GM23338 (cell line): ENCODE measurements at regions not wholly inside any gene's neighbourhood (a gene's known extent, or its start where the extent isn't known, plus 50 kb on each side); places are given as distances from the start of the nearest gene placed in this dataset.

ENCODE experiments used
- ATAC-seq: fragments of 200-7000 bp; cut with Tn5 transposase; 3 replicates; pipeline ENCODE4 v1.9.1; 2020
- DNase-seq: peaks from one replicate; pipeline ENCODE4 v3.0.0-alpha.2; 2015; ENCODE audit warnings: low spot score
- H2AFZ ChIP-seq: fragments of 200-600 bp; sonication (generic); 2 replicates; pipeline ENCODE4 v1.8.0; 2016; ENCODE audit warnings: antibody characterized with exemption, mild to moderate bottlenecking, moderate library complexity
- H3F3A ChIP-seq: fragments of 200-600 bp; sonication (generic); replicated peaks from 2 replicates; pipeline ENCODE4 v1.8.0; 2017; ENCODE audit warnings: antibody characterized with exemption, mixed run types, low read depth
- H3K27ac ChIP-seq: fragments of 200-600 bp; sonication (generic); 2 replicates; pipeline ENCODE4 v1.6.1; 2016; ENCODE audit warnings: low read depth
- H3K27me3 ChIP-seq: fragments of 200-600 bp; sonication (generic); 2 replicates; pipeline ENCODE4 v1.8.0; 2016; ENCODE audit warnings: mild to moderate bottlenecking, mixed run types, moderate library complexity; ENCODE audit not compliant: insufficient read depth
- H3K36me3 ChIP-seq: fragments of 200-600 bp; sonication (generic); 2 replicates; pipeline ENCODE4 v1.8.0; 2016; ENCODE audit warnings: mild to moderate bottlenecking; ENCODE audit not compliant: insufficient read depth
- H3K4me1 ChIP-seq: fragments of 200-600 bp; sonication (generic); 2 replicates; pipeline ENCODE4 v1.8.0; 2016; ENCODE audit warnings: mild to moderate bottlenecking, moderate library complexity; ENCODE audit not compliant: insufficient read depth
- H3K4me2 ChIP-seq: fragments of 200-600 bp; sonication (generic); 2 replicates; pipeline ENCODE4 v1.7.1; 2017; ENCODE audit warnings: mixed run types
- H3K4me3 ChIP-seq: fragments of 200-600 bp; sonication (generic); 2 replicates; pipeline ENCODE4 v1.6.1; 2016; ENCODE audit warnings: mixed run types
- H3K79me2 ChIP-seq: fragments of 200-600 bp; sonication (generic); replicated peaks from 2 replicates; pipeline ENCODE4 v1.8.0; 2017; ENCODE audit warnings: mild to moderate bottlenecking; ENCODE audit not compliant: insufficient read depth
- H3K9me2 ChIP-seq: fragments of 200-600 bp; sonication (generic); 2 replicates; pipeline ENCODE4 v1.8.0; 2017; ENCODE audit not compliant: insufficient read depth
- H4K20me1 ChIP-seq: fragments of 200-600 bp; sonication (generic); replicated peaks from 2 replicates; pipeline ENCODE4 v1.8.0; 2017; ENCODE audit warnings: mild to moderate bottlenecking; ENCODE audit not compliant: insufficient read depth
- H3K27ac Mint-ChIP-seq: 2 replicates; pipeline ENCODE4 v1.8.0; 2020; ENCODE audit warnings: inconsistent platforms, mild to moderate bottlenecking, moderate library complexity, mixed read lengths
- H3K27me3 Mint-ChIP-seq: 3 replicates; pipeline ENCODE4 v1.8.0; 2022; ENCODE audit warnings: low read depth, mild to moderate bottlenecking, moderate library complexity, mixed read lengths, inconsistent platforms; ENCODE audit not compliant: insufficient read depth, poor library complexity
- H3K36me3 Mint-ChIP-seq: 3 replicates; pipeline ENCODE4 v1.8.0; 2021; ENCODE audit warnings: low read depth, mild to moderate bottlenecking, inconsistent platforms, moderate library complexity, mixed read lengths
- H3K4me1 Mint-ChIP-seq: 3 replicates; pipeline ENCODE4 v1.8.0; 2020; ENCODE audit warnings: mild to moderate bottlenecking, inconsistent platforms, mixed read lengths
- H3K4me3 Mint-ChIP-seq: 3 replicates; pipeline ENCODE4 v1.8.0; 2021; ENCODE audit warnings: moderate library complexity, mild to moderate bottlenecking, inconsistent platforms, mixed read lengths
- H3K9me3 Mint-ChIP-seq: 3 replicates; pipeline ENCODE4 v1.8.0; 2020; ENCODE audit warnings: moderate library complexity, mild to moderate bottlenecking, inconsistent platforms, mixed read lengths
- CREB1 ChIP-seq: fragments of 250-450 bp; sonication (Bioruptor Pico); IDR thresholded peaks from 2 replicates; pipeline ENCODE4 v1.5.0; 2020; ENCODE audit warnings: low read depth, mild to moderate bottlenecking, moderate library complexity
- EZH2 ChIP-seq: fragments of 200-600 bp; sonication (generic); IDR thresholded peaks from one replicate; pipeline ENCODE4 v1.8.0; 2017; ENCODE audit warnings: antibody characterized with exemption, mild to moderate bottlenecking, low read depth; ENCODE audit not compliant: unreplicated experiment
- JUNB ChIP-seq: IDR thresholded peaks from one replicate; pipeline ENCODE4 v1.6.1; 2016; ENCODE audit warnings: antibody characterized with exemption; ENCODE audit not compliant: unreplicated experiment
- NANOG ChIP-seq: IDR thresholded peaks from 2 replicates; pipeline ENCODE4 v1.6.1; 2016; ENCODE audit warnings: antibody characterized with exemption, borderline replicate concordance
- POLR2AphosphoS5 ChIP-seq: IDR thresholded peaks from 2 replicates; pipeline ENCODE4 v1.6.1; 2016; ENCODE audit warnings: antibody characterized with exemption, low read depth
- STAT1 ChIP-seq: IDR thresholded peaks from one replicate; pipeline ENCODE4 v1.6.1; 2016; ENCODE audit warnings: antibody characterized with exemption; ENCODE audit not compliant: unreplicated experiment
- ZNF114 ChIP-seq: fragments of 250-450 bp; sonication (Bioruptor Pico); IDR thresholded peaks from 2 replicates; pipeline ENCODE4 v1.5.0; 2020; ENCODE audit warnings: mild to moderate bottlenecking, moderate library complexity
- ZNF331 ChIP-seq: fragments of 250-450 bp; sonication (Bioruptor Pico); IDR thresholded peaks from 2 replicates; pipeline ENCODE4 v1.5.0; 2020; ENCODE audit warnings: low read depth, mild to moderate bottlenecking, moderate library complexity
- TF ChIP-seq, protein P1 (sequence below): IDR thresholded peaks from 2 replicates; pipeline ENCODE4 v1.6.1; 2016; ENCODE audit warnings: antibody characterized with exemption
- TF ChIP-seq, protein P2 (sequence below): fragments of 250-450 bp; sonication (Bioruptor Pico); IDR thresholded peaks from 2 replicates; pipeline ENCODE4 v1.5.0; 2020; ENCODE audit warnings: mild to moderate bottlenecking, moderate library complexity
- TF ChIP-seq, protein P3 (sequence below), 2 experiments: fragments of 200-600 bp in 1 of 2; sonication (generic) in 1 of 2; conservative IDR thresholded peaks; 2 replicates each; pipeline versions ENCODE4 v1.5.1 to v1.6.1; 2016 to 2017; ENCODE audit warnings: antibody characterized with exemption in 2 of 2, low read depth in 2 of 2, mild to moderate bottlenecking in 2 of 2, moderate library complexity in 1 of 2
- TF ChIP-seq, protein P4 (sequence below): IDR thresholded peaks from one replicate; pipeline ENCODE4 v1.6.1; 2018; ENCODE audit warnings: antibody characterized with exemption; ENCODE audit not compliant: unreplicated experiment

DNA sequence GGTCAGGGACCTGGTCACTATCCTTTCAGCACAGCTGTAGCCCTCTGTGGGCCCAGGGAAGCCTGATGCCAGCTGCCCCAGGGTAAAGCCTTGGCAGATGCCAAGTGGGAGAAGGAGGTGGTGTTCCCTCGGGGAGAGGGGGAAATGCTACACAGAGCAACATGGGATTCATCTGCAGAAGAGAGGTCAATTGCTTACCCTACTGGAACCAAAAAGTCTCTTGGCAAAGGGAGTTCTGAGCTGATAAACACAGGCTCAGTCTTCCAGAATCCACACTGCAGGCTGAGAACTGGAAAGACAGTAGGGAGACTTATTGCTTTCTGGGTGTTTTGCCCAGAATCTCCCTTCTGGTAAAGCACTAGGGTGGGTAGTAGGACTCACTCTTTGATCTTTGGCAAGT lies 100.1 kb upstream of the NEO1 start (continued):
- TF ChIP-seq, protein P1, sequence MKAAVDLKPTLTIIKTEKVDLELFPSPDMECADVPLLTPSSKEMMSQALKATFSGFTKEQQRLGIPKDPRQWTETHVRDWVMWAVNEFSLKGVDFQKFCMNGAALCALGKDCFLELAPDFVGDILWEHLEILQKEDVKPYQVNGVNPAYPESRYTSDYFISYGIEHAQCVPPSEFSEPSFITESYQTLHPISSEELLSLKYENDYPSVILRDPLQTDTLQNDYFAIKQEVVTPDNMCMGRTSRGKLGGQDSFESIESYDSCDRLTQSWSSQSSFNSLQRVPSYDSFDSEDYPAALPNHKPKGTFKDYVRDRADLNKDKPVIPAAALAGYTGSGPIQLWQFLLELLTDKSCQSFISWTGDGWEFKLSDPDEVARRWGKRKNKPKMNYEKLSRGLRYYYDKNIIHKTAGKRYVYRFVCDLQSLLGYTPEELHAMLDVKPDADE = no peak
- TF ChIP-seq ZNF114 = no peak

DNA sequence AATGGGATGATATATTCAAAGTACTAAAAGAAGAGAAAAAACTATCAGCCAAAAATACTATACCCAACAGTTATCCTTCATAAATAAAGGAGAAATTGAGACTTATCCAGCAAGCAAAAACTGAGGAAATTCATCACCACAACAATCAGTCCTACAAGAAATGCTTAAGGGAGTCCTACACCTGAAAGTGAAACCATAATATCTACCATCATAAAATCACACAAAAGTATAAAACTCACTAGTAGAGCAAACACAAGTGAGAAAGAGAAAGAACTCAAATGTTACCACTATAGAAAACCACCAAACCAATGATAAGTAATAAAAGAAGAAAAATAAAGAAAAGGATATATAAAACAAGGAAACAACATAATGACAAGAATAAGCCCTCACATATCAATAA lies 103.6 kb upstream of the NEO1 start:
- H3K27me3 Mint-ChIP-seq = peaks cover 5% of the 10 kb centered on the region
- ATAC-seq (no peak), DNase-seq (no peak)
- H3K36me3 Mint-ChIP-seq = no peaks in the 10 kb centered on the region
- Histone ChIP-seq H3F3A (no peaks in the 10 kb centered on the region), H3K4me3 (no peak overlapping the region), H3K36me3 (no peaks in the 10 kb centered on the region), H3K4me2 (no peak overlapping the region), H3K27ac (no peak overlapping the region), H3K79me2 (no peaks in the 10 kb centered on the region), H4K20me1 (no peaks in the 10 kb centered on the region), H3K27me3 (no peaks in the 10 kb centered on the region), H3K4me1 (no peaks in the 10 kb centered on the region), H2AFZ (no peak overlapping the region), H3K9me2 (no peaks in the 10 kb centered on the region)
- no peaks in the 10 kb centered on the region for H3K4me1 Mint-ChIP-seq
- H3K9me3 Mint-ChIP-seq = no peaks in the 10 kb centered on the region
- no peak overlapping the region for H3K4me3 Mint-ChIP-seq
- no peak overlapping the region for H3K27ac Mint-ChIP-seq
- TF ChIP-seq EZH2 (no peak), CREB1 (CRISPR knock-in tag) (no peak), ZNF331 (CRISPR knock-in tag) (no peak), JUNB (no peak), POLR2AphosphoS5 (no peak), ZNF114 (no peak), STAT1 (no peak), NANOG (no peak)
- TF ChIP-seq, protein P2, sequence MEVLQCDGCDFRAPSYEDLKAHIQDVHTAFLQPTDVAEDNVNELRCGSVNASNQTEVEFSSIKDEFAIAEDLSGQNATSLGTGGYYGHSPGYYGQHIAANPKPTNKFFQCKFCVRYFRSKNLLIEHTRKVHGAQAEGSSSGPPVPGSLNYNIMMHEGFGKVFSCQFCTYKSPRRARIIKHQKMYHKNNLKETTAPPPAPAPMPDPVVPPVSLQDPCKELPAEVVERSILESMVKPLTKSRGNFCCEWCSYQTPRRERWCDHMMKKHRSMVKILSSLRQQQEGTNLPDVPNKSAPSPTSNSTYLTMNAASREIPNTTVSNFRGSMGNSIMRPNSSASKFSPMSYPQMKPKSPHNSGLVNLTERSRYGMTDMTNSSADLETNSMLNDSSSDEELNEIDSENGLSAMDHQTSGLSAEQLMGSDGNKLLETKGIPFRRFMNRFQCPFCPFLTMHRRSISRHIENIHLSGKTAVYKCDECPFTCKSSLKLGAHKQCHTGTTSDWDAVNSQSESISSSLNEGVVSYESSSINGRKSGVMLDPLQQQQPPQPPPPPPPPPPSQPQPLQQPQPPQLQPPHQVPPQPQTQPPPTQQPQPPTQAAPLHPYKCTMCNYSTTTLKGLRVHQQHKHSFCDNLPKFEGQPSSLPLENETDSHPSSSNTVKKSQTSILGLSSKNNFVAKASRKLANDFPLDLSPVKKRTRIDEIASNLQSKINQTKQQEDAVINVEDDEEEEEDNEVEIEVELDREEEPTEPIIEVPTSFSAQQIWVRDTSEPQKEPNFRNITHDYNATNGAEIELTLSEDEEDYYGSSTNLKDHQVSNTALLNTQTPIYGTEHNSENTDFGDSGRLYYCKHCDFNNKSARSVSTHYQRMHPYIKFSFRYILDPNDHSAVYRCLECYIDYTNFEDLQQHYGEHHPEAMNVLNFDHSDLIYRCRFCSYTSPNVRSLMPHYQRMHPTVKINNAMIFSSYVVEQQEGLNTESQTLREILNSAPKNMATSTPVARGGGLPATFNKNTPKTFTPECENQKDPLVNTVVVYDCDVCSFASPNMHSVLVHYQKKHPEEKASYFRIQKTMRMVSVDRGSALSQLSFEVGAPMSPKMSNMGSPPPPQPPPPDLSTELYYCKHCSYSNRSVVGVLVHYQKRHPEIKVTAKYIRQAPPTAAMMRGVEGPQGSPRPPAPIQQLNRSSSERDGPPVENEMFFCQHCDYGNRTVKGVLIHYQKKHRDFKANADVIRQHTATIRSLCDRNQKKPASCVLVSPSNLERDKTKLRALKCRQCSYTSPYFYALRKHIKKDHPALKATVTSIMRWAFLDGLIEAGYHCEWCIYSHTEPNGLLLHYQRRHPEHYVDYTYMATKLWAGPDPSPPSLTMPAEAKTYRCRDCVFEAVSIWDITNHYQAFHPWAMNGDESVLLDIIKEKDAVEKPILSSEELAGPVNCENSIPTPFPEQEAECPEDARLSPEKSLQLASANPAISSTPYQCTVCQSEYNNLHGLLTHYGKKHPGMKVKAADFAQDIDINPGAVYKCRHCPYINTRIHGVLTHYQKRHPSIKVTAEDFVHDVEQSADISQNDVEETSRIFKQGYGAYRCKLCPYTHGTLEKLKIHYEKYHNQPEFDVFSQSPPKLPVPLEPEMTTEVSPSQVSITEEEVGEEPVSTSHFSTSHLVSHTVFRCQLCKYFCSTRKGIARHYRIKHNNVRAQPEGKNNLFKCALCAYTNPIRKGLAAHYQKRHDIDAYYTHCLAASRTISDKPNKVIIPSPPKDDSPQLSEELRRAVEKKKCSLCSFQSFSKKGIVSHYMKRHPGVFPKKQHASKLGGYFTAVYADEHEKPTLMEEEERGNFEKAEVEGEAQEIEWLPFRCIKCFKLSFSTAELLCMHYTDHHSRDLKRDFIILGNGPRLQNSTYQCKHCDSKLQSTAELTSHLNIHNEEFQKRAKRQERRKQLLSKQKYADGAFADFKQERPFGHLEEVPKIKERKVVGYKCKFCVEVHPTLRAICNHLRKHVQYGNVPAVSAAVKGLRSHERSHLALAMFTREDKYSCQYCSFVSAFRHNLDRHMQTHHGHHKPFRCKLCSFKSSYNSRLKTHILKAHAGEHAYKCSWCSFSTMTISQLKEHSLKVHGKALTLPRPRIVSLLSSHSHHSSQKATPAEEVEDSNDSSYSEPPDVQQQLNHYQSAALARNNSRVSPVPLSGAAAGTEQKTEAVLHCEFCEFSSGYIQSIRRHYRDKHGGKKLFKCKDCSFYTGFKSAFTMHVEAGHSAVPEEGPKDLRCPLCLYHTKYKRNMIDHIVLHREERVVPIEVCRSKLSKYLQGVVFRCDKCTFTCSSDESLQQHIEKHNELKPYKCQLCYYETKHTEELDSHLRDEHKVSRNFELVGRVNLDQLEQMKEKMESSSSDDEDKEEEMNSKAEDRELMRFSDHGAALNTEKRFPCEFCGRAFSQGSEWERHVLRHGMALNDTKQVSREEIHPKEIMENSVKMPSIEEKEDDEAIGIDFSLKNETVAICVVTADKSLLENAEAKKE (CRISPR knock-in tag) = no peak
- TF ChIP-seq, protein P3, sequence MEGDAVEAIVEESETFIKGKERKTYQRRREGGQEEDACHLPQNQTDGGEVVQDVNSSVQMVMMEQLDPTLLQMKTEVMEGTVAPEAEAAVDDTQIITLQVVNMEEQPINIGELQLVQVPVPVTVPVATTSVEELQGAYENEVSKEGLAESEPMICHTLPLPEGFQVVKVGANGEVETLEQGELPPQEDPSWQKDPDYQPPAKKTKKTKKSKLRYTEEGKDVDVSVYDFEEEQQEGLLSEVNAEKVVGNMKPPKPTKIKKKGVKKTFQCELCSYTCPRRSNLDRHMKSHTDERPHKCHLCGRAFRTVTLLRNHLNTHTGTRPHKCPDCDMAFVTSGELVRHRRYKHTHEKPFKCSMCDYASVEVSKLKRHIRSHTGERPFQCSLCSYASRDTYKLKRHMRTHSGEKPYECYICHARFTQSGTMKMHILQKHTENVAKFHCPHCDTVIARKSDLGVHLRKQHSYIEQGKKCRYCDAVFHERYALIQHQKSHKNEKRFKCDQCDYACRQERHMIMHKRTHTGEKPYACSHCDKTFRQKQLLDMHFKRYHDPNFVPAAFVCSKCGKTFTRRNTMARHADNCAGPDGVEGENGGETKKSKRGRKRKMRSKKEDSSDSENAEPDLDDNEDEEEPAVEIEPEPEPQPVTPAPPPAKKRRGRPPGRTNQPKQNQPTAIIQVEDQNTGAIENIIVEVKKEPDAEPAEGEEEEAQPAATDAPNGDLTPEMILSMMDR (conservative IDR thresholded peaks at IDR 0.05; ENCODE audit: low read depth in 2 of 2) = no peak
- TF ChIP-seq, protein P1 = no peak
- TF ChIP-seq, protein P4, sequence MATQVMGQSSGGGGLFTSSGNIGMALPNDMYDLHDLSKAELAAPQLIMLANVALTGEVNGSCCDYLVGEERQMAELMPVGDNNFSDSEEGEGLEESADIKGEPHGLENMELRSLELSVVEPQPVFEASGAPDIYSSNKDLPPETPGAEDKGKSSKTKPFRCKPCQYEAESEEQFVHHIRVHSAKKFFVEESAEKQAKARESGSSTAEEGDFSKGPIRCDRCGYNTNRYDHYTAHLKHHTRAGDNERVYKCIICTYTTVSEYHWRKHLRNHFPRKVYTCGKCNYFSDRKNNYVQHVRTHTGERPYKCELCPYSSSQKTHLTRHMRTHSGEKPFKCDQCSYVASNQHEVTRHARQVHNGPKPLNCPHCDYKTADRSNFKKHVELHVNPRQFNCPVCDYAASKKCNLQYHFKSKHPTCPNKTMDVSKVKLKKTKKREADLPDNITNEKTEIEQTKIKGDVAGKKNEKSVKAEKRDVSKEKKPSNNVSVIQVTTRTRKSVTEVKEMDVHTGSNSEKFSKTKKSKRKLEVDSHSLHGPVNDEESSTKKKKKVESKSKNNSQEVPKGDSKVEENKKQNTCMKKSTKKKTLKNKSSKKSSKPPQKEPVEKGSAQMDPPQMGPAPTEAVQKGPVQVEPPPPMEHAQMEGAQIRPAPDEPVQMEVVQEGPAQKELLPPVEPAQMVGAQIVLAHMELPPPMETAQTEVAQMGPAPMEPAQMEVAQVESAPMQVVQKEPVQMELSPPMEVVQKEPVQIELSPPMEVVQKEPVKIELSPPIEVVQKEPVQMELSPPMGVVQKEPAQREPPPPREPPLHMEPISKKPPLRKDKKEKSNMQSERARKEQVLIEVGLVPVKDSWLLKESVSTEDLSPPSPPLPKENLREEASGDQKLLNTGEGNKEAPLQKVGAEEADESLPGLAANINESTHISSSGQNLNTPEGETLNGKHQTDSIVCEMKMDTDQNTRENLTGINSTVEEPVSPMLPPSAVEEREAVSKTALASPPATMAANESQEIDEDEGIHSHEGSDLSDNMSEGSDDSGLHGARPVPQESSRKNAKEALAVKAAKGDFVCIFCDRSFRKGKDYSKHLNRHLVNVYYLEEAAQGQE = no peak
